Neural cell (in vitro differentiated cells): ENCODE measurements at regions not wholly inside any gene's neighbourhood (a gene's known extent, or its start where the extent isn't known, plus 50 kb on each side); places are given as distances from the start of the nearest gene placed in this dataset.

Source experiments
- H2AFZ ChIP-seq: fragments of 200-600, 300-800 bp; sonication (generic), shearing (Covaris generic); 2 replicates; pipeline ENCODE4 v1.6.0; 2014; ENCODE audit warnings: low read depth, mild to moderate bottlenecking, antibody characterized with exemption, low read length, moderate library complexity
- H3F3A ChIP-seq: fragments of 200-600 bp; shearing (Covaris generic); 2 replicates; pipeline ENCODE4 v1.6.1; 2016; ENCODE audit warnings: mild to moderate bottlenecking, moderate library complexity, mixed read lengths, antibody characterized with exemption, low read length; ENCODE audit not compliant: insufficient read depth, poor library complexity, severe bottlenecking
- H3K27ac ChIP-seq: fragments of 200-600, 300-800 bp; sonication (generic), shearing (Covaris generic); 2 replicates; pipeline ENCODE4 v1.5.1; 2014; ENCODE audit warnings: mild to moderate bottlenecking, low read length, moderate library complexity
- H3K27me3 ChIP-seq: fragments of 300-800, 200-600 bp; sonication (generic), shearing (Covaris generic); 2 replicates; pipeline ENCODE4 v1.6.0; 2014; ENCODE audit warnings: mild to moderate bottlenecking, low read depth, low read length, moderate library complexity; ENCODE audit not compliant: insufficient read depth
- H3K36me3 ChIP-seq: fragments of 300-800, 200-600 bp; sonication (generic), shearing (Covaris generic); 2 replicates; pipeline ENCODE4 v1.5.1; 2014; ENCODE audit warnings: mild to moderate bottlenecking, antibody characterized with exemption, low read length, moderate library complexity; ENCODE audit not compliant: insufficient read depth
- H3K4me2 ChIP-seq: fragments of 300-800, 200-600 bp; sonication (generic), shearing (Covaris generic); 2 replicates; pipeline ENCODE4 v1.6.0; 2014; ENCODE audit warnings: mild to moderate bottlenecking, low read length
- H3K4me3 ChIP-seq: fragments of 300-800, 200-600 bp; sonication (generic), shearing (Covaris generic); 2 replicates; pipeline ENCODE4 v1.5.1; 2014; ENCODE audit warnings: mild to moderate bottlenecking, low read length, moderate library complexity
- H3K79me2 ChIP-seq: fragments of 200-600 bp; shearing (Covaris generic); replicated peaks from 2 replicates; pipeline ENCODE4 v1.6.0; 2014; ENCODE audit warnings: mild to moderate bottlenecking, low read length, moderate library complexity; ENCODE audit not compliant: insufficient read depth
- H3K9ac ChIP-seq: fragments of 300-800, 200-600 bp; sonication (generic), shearing (Covaris generic); 2 replicates; pipeline ENCODE4 v1.6.1; 2016; ENCODE audit warnings: mild to moderate bottlenecking, low read length, mixed read lengths
- H3K9me2 ChIP-seq: fragments of 200-600 bp; shearing (Covaris generic); 2 replicates; pipeline ENCODE4 v1.6.1; 2016; ENCODE audit warnings: mild to moderate bottlenecking, low read length, mixed read lengths; ENCODE audit not compliant: insufficient read depth
- H3K9me3 ChIP-seq: fragments of 200-600, 300-800 bp; sonication (generic), shearing (Covaris generic); 2 replicates; pipeline ENCODE4 v1.6.1; 2016; ENCODE audit warnings: mild to moderate bottlenecking, mixed run types, low read length, moderate library complexity, mixed read lengths
- H4K20me1 ChIP-seq: fragments of 200-600 bp; shearing (Covaris generic); 2 replicates; pipeline ENCODE4 v1.6.1; 2016; ENCODE audit warnings: mild to moderate bottlenecking, mixed run types; ENCODE audit not compliant: insufficient read depth
- CTCF ChIP-seq: fragments of 450-650 bp; IDR thresholded peaks from 2 replicates; pipeline ENCODE4 v1.5.1; 2014; ENCODE audit warnings: antibody characterized with exemption, mild to moderate bottlenecking, moderate library complexity; ENCODE audit not compliant: poor library complexity, severe bottlenecking
- EP300 ChIP-seq: fragments of 450-650 bp; conservative IDR thresholded peaks from 2 replicates; pipeline ENCODE4 v1.6.1; 2014; ENCODE audit warnings: antibody characterized with exemption, mild to moderate bottlenecking, moderate library complexity; ENCODE audit not compliant: poor library complexity, severe bottlenecking
- EZH2 ChIP-seq: fragments of 200-600, 300-800 bp; shearing (Covaris generic), sonication (generic); IDR thresholded peaks from 2 replicates; pipeline ENCODE4 v1.6.1; 2014; ENCODE audit warnings: antibody characterized with exemption, low read length, borderline replicate concordance, mild to moderate bottlenecking; ENCODE audit not compliant: insufficient read depth, poor library complexity, severe bottlenecking
- MXI1 ChIP-seq: fragments of 450-650 bp; conservative IDR thresholded peaks from 2 replicates; pipeline ENCODE4 v1.6.1; 2014; ENCODE audit warnings: antibody characterized with exemption, mild to moderate bottlenecking; ENCODE audit not compliant: poor library complexity, severe bottlenecking
- POLR2AphosphoS5 ChIP-seq: IDR thresholded peaks from 2 replicates; pipeline ENCODE4 v1.6.1; 2012
- RAD21 ChIP-seq: fragments of 450-650 bp; conservative IDR thresholded peaks from 2 replicates; pipeline ENCODE4 v1.6.1; 2014; ENCODE audit warnings: antibody characterized with exemption, mild to moderate bottlenecking, moderate library complexity
- REST ChIP-seq: IDR thresholded peaks from 2 replicates; pipeline ENCODE4 v1.6.1; 2012; ENCODE audit warnings: borderline replicate concordance
- SMC3 ChIP-seq: fragments of 450-650 bp; conservative IDR thresholded peaks from 2 replicates; pipeline ENCODE4 v1.6.1; 2014; ENCODE audit warnings: antibody characterized with exemption, mild to moderate bottlenecking, moderate library complexity; ENCODE audit not compliant: poor library complexity
- TAF1 ChIP-seq: IDR thresholded peaks from 2 replicates; pipeline ENCODE4 v1.6.1; 2012; ENCODE audit warnings: low read depth

- Histone ChIP-seq H3K27ac (no peak overlapping the region), H3F3A (no peaks in the 10 kb centered on the region), H3K27me3 (no peaks in the 10 kb centered on the region), H2AFZ (no peak overlapping the region), H3K79me2 (no peaks in the 10 kb centered on the region), H3K9me2 (no peaks in the 10 kb centered on the region), H4K20me1 (no peaks in the 10 kb centered on the region), H3K36me3 (no peaks in the 10 kb centered on the region), H3K9me3 (no peaks in the 10 kb centered on the region), H3K4me3 (no peak overlapping the region), H3K9ac (no peak overlapping the region), H3K4me2 (no peak overlapping the region)
- TF ChIP-seq RAD21 (no peak), SMC3 (no peak), POLR2AphosphoS5 (no peak)
These were observed 469.8 kb downstream of the FOXG1 start for GRCh38 chr14:29236401-29236800.

- no peak overlapping the region for H3K9ac ChIP-seq
- no peak for TF ChIP-seq REST
- TF ChIP-seq EP300, result no peak
- TF ChIP-seq RAD21, result no peak
- no peak for TF ChIP-seq SMC3
- no peak for TF ChIP-seq TAF1
- TF ChIP-seq MXI1, result no peak
- TF ChIP-seq POLR2AphosphoS5, result no peak
- no peak for TF ChIP-seq EZH2
- no peak for TF ChIP-seq CTCF
- H3K9me3 ChIP-seq, result no peaks in the 10 kb centered on the region
- H3K4me2 ChIP-seq, result no peak overlapping the region
- no peaks in the 10 kb centered on the region for H3K36me3 ChIP-seq
- no peak overlapping the region for H3K27ac ChIP-seq
- H3K79me2 ChIP-seq, result no peaks in the 10 kb centered on the region
- H3K4me3 ChIP-seq, result no peak overlapping the region
- H3F3A ChIP-seq, result no peaks in the 10 kb centered on the region
- no peaks in the 10 kb centered on the region for H3K27me3 ChIP-seq
- H4K20me1 ChIP-seq, result no peaks in the 10 kb centered on the region
- no peak overlapping the region for H2AFZ ChIP-seq
- H3K9me2 ChIP-seq, result no peaks in the 10 kb centered on the region
These were observed 470.3 kb downstream of the FOXG1 start for GRCh38 chr14:29236848-29237247.

GRCh38 chr14:29240066-29240465, 473.5 kb downstream of the FOXG1 start:
- TF ChIP-seq CTCF (no peak), EZH2 (no peak), RAD21 (no peak), POLR2AphosphoS5 (no peak)

More at GRCh38 chr14:29240066-29240465, 473.5 kb downstream of the FOXG1 start:
- H3K9me2 ChIP-seq, result no peaks in the 10 kb centered on the region
- H3K27me3 ChIP-seq, result no peaks in the 10 kb centered on the region
- no peak overlapping the region for H3K9ac ChIP-seq
- H3K36me3 ChIP-seq, result no peaks in the 10 kb centered on the region
- H3K9me3 ChIP-seq, result no peaks in the 10 kb centered on the region
- H3K79me2 ChIP-seq, result no peaks in the 10 kb centered on the region
- no peak overlapping the region for H3K27ac ChIP-seq
- H3K4me2 ChIP-seq, result no peak overlapping the region
- no peaks in the 10 kb centered on the region for H3F3A ChIP-seq
- no peak overlapping the region for H3K4me3 ChIP-seq
- no peak overlapping the region for H2AFZ ChIP-seq
- H4K20me1 ChIP-seq, result no peaks in the 10 kb centered on the region
